HG03575 (cell line): ENCODE measurements at regions not wholly inside any gene's neighbourhood (a gene's known extent, or its start where the extent isn't known, plus 50 kb on each side); places are given as distances from the start of the nearest gene placed in this dataset.

ENCODE experiments used
- ATAC-seq: cut with Tn5 transposase; IDR thresholded peaks from one replicate; pipeline ENCODE4 v1.9.1; 2021; ENCODE audit not compliant: unreplicated experiment, insufficient number of reproducible peaks, low FRiP score; ENCODE audit errors: extremely low read depth

DNA sequence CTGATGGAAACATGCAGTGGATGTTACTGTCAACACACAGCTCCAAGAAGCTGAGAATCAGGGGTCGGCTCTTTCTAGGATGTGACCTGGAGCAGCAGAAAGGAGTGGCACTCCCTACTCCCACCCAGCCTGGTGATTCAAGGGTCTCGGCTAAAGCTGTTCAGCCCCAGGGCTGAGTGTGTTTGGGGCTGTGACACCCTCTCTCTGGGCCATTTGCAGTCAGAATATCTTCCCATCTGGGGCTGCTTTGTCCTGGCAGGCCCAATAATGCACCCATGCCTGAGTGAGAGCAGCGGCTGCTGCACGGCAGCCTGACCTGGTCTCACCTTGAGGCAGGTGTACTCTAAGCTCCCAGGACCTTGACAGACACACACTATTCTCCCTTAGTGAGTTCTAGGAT, 52.5 kb upstream of the AJAP1 start:
- no peak for ATAC-seq

DNA sequence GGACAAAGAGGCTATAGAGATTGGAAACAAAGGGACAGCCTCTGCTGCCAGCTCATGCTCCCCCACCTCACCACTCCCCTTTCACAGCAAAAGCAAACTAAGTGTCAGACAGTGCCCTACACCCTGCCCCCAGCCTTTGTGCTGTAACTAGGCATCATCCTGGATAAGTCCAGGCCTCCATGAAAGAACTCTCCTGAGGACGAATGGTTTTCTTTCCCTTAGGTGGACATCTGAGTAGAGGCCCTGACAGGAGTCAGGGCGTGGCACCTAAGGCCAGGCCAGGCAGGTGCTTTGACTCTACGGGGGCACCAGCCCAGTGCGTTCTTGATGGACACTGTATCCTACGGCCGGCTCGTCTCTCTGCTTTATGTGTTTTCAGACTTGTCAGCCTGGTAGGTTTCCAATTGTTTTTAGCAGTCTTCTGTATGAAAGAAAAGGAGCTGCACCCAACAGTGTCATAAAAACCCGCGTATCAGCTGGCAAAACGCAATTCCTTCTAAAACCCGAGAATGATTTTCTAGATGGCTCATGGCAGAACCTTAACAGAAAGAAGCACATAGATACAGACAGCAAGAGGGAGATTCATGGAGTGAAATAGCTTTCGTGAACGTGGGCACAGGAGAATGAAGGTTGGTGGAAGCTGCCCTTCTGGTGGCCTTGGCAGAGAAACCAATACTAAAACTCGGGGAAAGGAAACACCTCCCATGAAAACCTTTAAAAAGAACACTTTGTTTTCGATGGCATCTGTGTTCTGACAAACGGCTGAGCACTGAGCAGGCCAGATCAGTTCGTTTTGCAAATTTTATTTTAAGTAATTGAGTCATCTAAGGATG, 51.7 kb upstream of the AJAP1 start:
- ATAC-seq: no peak

DNA sequence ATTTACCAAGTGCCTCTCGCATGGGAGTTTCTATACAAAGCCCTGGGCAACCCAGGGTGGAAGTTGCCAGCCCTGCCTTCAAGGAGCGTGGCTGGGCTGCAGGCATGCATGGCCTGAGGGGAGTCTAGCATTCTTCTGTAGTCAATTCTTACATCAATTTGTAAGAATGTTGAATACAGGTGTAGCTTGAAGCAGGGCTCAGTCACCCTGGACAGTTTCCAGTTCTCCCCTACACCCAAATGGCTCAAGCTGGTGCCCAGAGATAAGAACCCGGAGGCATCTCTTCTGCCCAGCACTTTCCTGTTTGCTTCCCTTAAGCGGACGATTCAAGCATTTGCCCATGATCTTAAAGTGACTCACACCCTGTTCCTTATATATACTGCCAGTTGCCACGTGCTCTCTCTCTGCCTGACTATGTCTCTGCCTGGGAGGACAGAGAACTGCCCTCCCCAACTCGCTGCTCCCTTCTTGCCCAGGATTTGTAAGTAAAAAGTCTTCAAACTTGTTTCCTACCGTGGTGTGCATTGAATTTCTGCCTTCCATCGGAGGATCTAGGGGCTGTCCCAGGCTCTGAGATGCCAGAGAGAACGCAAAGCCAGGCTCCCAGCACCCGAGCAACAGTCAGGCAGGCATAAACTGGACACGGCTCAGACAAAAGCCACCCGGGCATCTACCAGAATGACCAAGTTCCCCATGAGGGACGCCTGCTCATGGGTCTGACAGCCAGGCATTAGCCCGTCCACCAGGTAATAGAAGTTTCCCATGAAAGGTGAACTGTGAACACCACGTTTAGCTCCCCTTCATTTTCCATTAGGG, 50.9 kb upstream of the AJAP1 start:
- ATAC-seq: no peak
